ENCODE measurements at regions not wholly inside any gene's neighbourhood (a gene's known extent, or its start where the extent isn't known, plus 50 kb on each side); places are given as distances from the start of the nearest gene placed in this dataset.

DNA sequence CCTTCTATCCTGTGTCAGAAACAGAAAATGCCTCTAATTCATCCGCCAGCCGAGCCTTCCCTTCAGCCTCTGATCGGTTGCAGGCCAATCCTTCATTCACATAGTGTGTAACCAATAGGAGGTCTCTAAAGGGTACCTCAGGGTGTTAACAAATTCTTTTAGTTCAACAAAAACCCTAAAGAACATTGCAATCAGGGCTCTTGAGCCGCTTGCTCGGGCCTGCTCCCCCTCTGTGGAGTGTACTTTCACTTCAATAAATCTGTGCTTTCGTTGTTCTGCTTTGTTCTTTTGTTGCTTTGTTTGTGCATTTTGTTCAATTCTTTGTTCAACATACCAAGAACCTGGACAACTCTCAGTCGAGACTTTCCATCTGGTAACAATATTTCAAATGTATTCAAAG is 366.5 kb downstream of the KCTD12 start:
- Histone ChIP-seq H2AFZ (ENCODE audit: insufficient read depth, low read length, poor library complexity) (no peak overlapping the region), H4K8ac (ENCODE audit: low read depth, low read length) (no peak overlapping the region), H3K27me3 (ENCODE audit: insufficient read depth, low read length) (no peaks in the 10 kb centered on the region), H2AK5ac (ENCODE audit: low read length) (no peak overlapping the region), H2BK5ac (ENCODE audit: low read depth, low read length, poor library complexity) (no peak overlapping the region), H4K12ac (ENCODE audit: low read depth, low read length) (no peak overlapping the region), H3K27ac (ENCODE audit: low read depth, low read length) (no peak overlapping the region), H3K23ac (ENCODE audit: low read length) (no peak overlapping the region), H3K14ac (ENCODE audit: low read length) (no peak overlapping the region), H3K4me3 (ENCODE audit: low read depth, low read length) (no peak overlapping the region), H3K36me3 (ENCODE audit: control insufficient read depth in 1 of 2, insufficient read depth in 2 of 2, low read length in 2 of 2) (no peaks in the 10 kb centered on the region), H3K9ac (ENCODE audit: low read length) (no peak overlapping the region), H3K4ac (ENCODE audit: low read depth, low read length) (no peak overlapping the region), H3K4me1 (ENCODE audit: control insufficient read depth in 1 of 2, insufficient read depth in 2 of 2, low read length in 2 of 2) (peaks cover 3 to 4% of the 10 kb centered on the region in 2 experiments), H3K4me2 (ENCODE audit: low read length) (no peak overlapping the region), H3K79me1 (ENCODE audit: low read length) (peaks cover 10% of the 10 kb centered on the region), H3K79me2 (ENCODE audit: control insufficient read depth, insufficient read depth, low read length, poor library complexity) (no peaks in the 10 kb centered on the region), H3K18ac (ENCODE audit: low read length) (no peak overlapping the region), H2BK12ac (ENCODE audit: low read length) (peak overlapping the region; percentile 24), H3K9me3 (ENCODE audit: insufficient read depth, low read depth, low read length) (no peaks in the 10 kb centered on the region), H2BK120ac (ENCODE audit: insufficient read depth, low read length, poor library complexity) (no peak overlapping the region), H4K91ac (ENCODE audit: low read depth, low read length) (no peak overlapping the region)
- no CpG with 5 or more reads among the region's 7 CpGs for WGBS (ENCODE audit: extremely low coverage, insufficient coverage, insufficient read length)
- DNase-seq: no peak

- no peaks in the 10 kb centered on the region for H3K27me3 ChIP-seq (ENCODE audit: insufficient read depth, low read length)
- H2BK120ac ChIP-seq (ENCODE audit: insufficient read depth, low read length, poor library complexity): no peak overlapping the region
- no peak overlapping the region for H3K4ac ChIP-seq (ENCODE audit: low read depth, low read length)
- H3K9ac ChIP-seq (ENCODE audit: low read length): no peak overlapping the region
- no peaks in the 10 kb centered on the region for H3K9me3 ChIP-seq (ENCODE audit: insufficient read depth, low read depth, low read length)
- H3K79me1 ChIP-seq (ENCODE audit: low read length): peaks cover 4% of the 10 kb centered on the region
- H3K4me3 ChIP-seq (ENCODE audit: low read depth, low read length): no peak overlapping the region
- H3K14ac ChIP-seq (ENCODE audit: low read length): no peak overlapping the region
- no peaks in the 10 kb centered on the region for H3K79me2 ChIP-seq (ENCODE audit: control insufficient read depth, insufficient read depth, low read length, poor library complexity)
- H2AFZ ChIP-seq (ENCODE audit: insufficient read depth, low read length, poor library complexity): no peak overlapping the region
- peaks cover 0 to 3% of the 10 kb centered on the region in 2 experiments for H3K4me1 ChIP-seq (ENCODE audit: control insufficient read depth in 1 of 2, insufficient read depth in 2 of 2, low read length in 2 of 2)
- no peak for DNase-seq
- H4K8ac ChIP-seq (ENCODE audit: low read depth, low read length): no peak overlapping the region
- H3K4me2 ChIP-seq (ENCODE audit: low read length): no peak overlapping the region
- H3K23ac ChIP-seq (ENCODE audit: low read length): no peak overlapping the region
- H3K27ac ChIP-seq (ENCODE audit: low read depth, low read length): no peak overlapping the region
- H4K91ac ChIP-seq (ENCODE audit: low read depth, low read length): no peak overlapping the region
- no peak overlapping the region for H4K12ac ChIP-seq (ENCODE audit: low read depth, low read length)
- H2BK5ac ChIP-seq (ENCODE audit: low read depth, low read length, poor library complexity): no peak overlapping the region
- no peak overlapping the region for H2AK5ac ChIP-seq (ENCODE audit: low read length)
- H3K18ac ChIP-seq (ENCODE audit: low read length): no peak overlapping the region
- H3K36me3 ChIP-seq (ENCODE audit: control insufficient read depth in 1 of 2, insufficient read depth in 2 of 2, low read length in 2 of 2): no peaks in the 10 kb centered on the region
- no peak overlapping the region for H2BK12ac ChIP-seq (ENCODE audit: low read length)
Observed at GRCh38 chr13:76516586-76516985, 369.6 kb downstream of the KCTD12 start.

DNA sequence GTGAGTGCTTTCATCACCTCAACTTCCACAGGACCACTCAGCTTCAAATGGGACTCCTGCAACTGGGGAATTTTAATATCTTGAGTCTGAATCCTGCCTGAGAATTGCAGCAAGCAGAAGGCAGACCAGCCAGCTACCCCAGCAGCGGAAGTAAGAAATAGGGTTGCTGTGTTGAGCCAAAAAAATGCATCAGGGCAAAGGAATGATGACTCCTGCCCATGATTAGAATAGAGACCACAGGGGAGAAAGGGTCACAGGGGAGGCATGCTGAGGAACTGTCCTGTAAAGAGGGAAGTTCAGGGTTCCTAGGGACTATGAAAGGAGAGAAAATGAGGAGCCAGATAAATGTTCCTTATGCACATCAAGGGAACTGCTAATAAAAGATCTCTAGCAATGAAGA is 370.2 kb downstream of the KCTD12 start:
- DNase-seq: no peak
- no CpG with 5 or more reads among the region's 1 CpG for WGBS (ENCODE audit: extremely low coverage, insufficient coverage, insufficient read length)

DNA sequence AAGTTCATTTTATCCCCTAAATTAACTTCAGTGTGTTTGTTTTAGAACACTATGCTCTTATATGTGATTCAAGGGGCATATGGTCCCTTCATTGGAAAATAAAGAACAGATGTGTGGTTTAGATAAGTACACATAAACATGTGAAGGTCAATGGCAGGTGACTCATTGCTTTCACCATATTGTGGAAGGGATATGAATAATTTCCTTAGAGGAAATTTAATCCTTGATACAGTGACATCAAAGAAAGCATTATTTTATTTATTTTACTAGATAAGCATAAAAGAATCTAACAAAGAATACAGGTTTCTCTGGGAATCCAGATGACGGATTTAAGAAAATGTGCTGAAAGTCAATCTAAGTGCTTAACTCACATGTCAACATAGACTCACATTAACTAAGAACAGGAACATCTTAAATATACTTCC is 373.5 kb downstream of the KCTD12 start:
- Histone ChIP-seq H3K9ac (ENCODE audit: low read length) (no peak overlapping the region), H3K27ac (ENCODE audit: low read depth, low read length) (no peak overlapping the region), H2BK12ac (ENCODE audit: low read length) (no peak overlapping the region), H2AK5ac (ENCODE audit: low read length) (no peak overlapping the region), H3K79me2 (ENCODE audit: control insufficient read depth, insufficient read depth, low read length, poor library complexity) (no peaks in the 10 kb centered on the region), H4K8ac (ENCODE audit: low read depth, low read length) (no peak overlapping the region), H3K14ac (ENCODE audit: low read length) (no peak overlapping the region), H2BK5ac (ENCODE audit: low read depth, low read length, poor library complexity) (no peak overlapping the region), H3K79me1 (ENCODE audit: low read length) (no peaks in the 10 kb centered on the region), H3K4me1 (ENCODE audit: control insufficient read depth in 1 of 2, insufficient read depth in 2 of 2, low read length in 2 of 2) (peaks cover 0 to 3% of the 10 kb centered on the region in 2 experiments), H3K4me3 (ENCODE audit: low read depth, low read length) (no peak overlapping the region), H3K23ac (ENCODE audit: low read length) (no peak overlapping the region), H2BK120ac (ENCODE audit: insufficient read depth, low read length, poor library complexity) (no peak overlapping the region), H3K36me3 (ENCODE audit: control insufficient read depth in 1 of 2, insufficient read depth in 2 of 2, low read length in 2 of 2) (no peaks in the 10 kb centered on the region), H3K18ac (ENCODE audit: low read length) (no peak overlapping the region), H3K4ac (ENCODE audit: low read depth, low read length) (no peak overlapping the region), H3K27me3 (ENCODE audit: insufficient read depth, low read length) (no peaks in the 10 kb centered on the region), H3K9me3 (ENCODE audit: insufficient read depth, low read depth, low read length) (no peaks in the 10 kb centered on the region), H3K4me2 (ENCODE audit: low read length) (no peak overlapping the region), H4K91ac (ENCODE audit: low read depth, low read length) (no peak overlapping the region), H4K12ac (ENCODE audit: low read depth, low read length) (no peak overlapping the region), H2AFZ (ENCODE audit: insufficient read depth, low read length, poor library complexity) (no peak overlapping the region)
- DNase-seq: no peak
- no CpG with 5 or more reads among the region's 1 CpG for WGBS (ENCODE audit: extremely low coverage, insufficient coverage, insufficient read length)

More for the DNA sequence above, 370.2 kb downstream of the KCTD12 start:
- no peak overlapping the region for H3K14ac ChIP-seq (ENCODE audit: low read length)
- H2BK5ac ChIP-seq (ENCODE audit: low read depth, low read length, poor library complexity): no peak overlapping the region
- no peaks in the 10 kb centered on the region for H3K27me3 ChIP-seq (ENCODE audit: insufficient read depth, low read length)
- no peak overlapping the region for H3K4me2 ChIP-seq (ENCODE audit: low read length)
- no peak overlapping the region for H3K4ac ChIP-seq (ENCODE audit: low read depth, low read length)
- no peak overlapping the region for H3K23ac ChIP-seq (ENCODE audit: low read length)
- H3K36me3 ChIP-seq (ENCODE audit: control insufficient read depth in 1 of 2, insufficient read depth in 2 of 2, low read length in 2 of 2): no peaks in the 10 kb centered on the region
- no peak overlapping the region for H3K9ac ChIP-seq (ENCODE audit: low read length)
- no peak overlapping the region for H4K8ac ChIP-seq (ENCODE audit: low read depth, low read length)
- H3K18ac ChIP-seq (ENCODE audit: low read length): no peak overlapping the region
- H4K12ac ChIP-seq (ENCODE audit: low read depth, low read length): no peak overlapping the region
- H2AK5ac ChIP-seq (ENCODE audit: low read length): no peak overlapping the region
- no peak overlapping the region for H2BK120ac ChIP-seq (ENCODE audit: insufficient read depth, low read length, poor library complexity)
- H2AFZ ChIP-seq (ENCODE audit: insufficient read depth, low read length, poor library complexity): no peak overlapping the region
- no peak overlapping the region for H4K91ac ChIP-seq (ENCODE audit: low read depth, low read length)
- no peak overlapping the region for H3K4me3 ChIP-seq (ENCODE audit: low read depth, low read length)
- H3K27ac ChIP-seq (ENCODE audit: low read depth, low read length): no peak overlapping the region
- H3K79me2 ChIP-seq (ENCODE audit: control insufficient read depth, insufficient read depth, low read length, poor library complexity): no peaks in the 10 kb centered on the region
- H3K9me3 ChIP-seq (ENCODE audit: insufficient read depth, low read depth, low read length): no peaks in the 10 kb centered on the region
- no peak overlapping the region for H2BK12ac ChIP-seq (ENCODE audit: low read length)
- peaks cover 3% of the 10 kb centered on the region for H3K79me1 ChIP-seq (ENCODE audit: low read length)
- H3K4me1 ChIP-seq (ENCODE audit: control insufficient read depth in 1 of 2, insufficient read depth in 2 of 2, low read length in 2 of 2): peaks cover 0 to 3% of the 10 kb centered on the region in 2 experiments

Data from trophoblast cell (in vitro differentiated cells and primary cell).